GM12874 (cell line): ENCODE measurements at regions not wholly inside any gene's neighbourhood (a gene's known extent, or its start where the extent isn't known, plus 50 kb on each side); places are given as distances from the start of the nearest gene placed in this dataset.

Source experiments
- TF ChIP-seq, protein P1 (sequence below): IDR thresholded peaks from 2 replicates; pipeline ENCODE4 v1.5.1; 2011; ENCODE audit warnings: low read depth, mild to moderate bottlenecking, control low read depth, low read length, moderate library complexity; ENCODE audit not compliant: insufficient read depth

DNA sequence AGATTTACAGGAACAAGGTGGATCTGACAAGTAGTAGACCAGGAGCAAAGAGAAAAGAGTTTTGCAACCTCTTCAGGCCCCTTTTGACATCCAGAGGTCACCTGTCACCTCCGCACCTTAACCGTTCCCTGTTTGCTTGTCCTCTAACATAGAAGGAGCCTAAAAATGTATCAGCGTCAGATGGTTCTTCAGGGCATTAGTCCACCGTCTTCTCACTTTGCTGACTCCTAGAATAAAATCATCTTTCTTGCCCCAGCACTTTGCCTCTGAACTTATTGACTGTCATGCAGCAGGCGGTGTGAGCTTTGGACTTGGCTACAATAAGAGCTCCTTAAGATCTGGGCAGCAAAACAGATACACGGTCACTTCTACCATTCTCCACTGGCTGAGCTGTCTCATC is 339.7 kb upstream of the B3GAT1 start:
- TF ChIP-seq, protein P1, sequence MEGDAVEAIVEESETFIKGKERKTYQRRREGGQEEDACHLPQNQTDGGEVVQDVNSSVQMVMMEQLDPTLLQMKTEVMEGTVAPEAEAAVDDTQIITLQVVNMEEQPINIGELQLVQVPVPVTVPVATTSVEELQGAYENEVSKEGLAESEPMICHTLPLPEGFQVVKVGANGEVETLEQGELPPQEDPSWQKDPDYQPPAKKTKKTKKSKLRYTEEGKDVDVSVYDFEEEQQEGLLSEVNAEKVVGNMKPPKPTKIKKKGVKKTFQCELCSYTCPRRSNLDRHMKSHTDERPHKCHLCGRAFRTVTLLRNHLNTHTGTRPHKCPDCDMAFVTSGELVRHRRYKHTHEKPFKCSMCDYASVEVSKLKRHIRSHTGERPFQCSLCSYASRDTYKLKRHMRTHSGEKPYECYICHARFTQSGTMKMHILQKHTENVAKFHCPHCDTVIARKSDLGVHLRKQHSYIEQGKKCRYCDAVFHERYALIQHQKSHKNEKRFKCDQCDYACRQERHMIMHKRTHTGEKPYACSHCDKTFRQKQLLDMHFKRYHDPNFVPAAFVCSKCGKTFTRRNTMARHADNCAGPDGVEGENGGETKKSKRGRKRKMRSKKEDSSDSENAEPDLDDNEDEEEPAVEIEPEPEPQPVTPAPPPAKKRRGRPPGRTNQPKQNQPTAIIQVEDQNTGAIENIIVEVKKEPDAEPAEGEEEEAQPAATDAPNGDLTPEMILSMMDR: no peak

DNA sequence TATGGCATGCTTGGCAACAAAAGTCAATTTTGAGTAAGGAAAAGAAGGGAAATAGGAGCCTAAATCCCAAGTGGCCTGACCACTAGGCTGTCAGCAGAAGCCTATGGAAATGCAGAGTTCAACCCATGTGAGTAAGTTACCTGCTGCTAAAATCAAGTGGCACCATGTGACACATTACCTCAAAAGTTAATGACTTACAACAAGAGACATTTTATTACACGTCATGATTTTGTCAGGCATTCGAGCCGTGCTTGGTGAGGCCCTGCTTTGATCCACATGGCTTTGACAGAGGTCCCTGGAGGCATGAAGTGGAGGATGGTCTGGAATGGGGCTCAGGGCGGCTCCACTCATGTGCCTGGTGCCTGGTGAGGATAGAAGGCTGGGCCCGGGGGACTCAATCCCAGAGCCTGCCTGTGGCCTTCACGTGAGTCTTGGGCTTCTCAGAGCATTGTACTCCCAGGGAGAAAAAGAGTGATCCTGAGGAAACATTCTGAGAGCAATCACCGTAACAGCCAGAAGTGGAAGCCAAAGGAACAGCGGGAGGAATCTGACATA is 339.1 kb upstream of the B3GAT1 start:
- TF ChIP-seq, protein P1: no peak

DNA sequence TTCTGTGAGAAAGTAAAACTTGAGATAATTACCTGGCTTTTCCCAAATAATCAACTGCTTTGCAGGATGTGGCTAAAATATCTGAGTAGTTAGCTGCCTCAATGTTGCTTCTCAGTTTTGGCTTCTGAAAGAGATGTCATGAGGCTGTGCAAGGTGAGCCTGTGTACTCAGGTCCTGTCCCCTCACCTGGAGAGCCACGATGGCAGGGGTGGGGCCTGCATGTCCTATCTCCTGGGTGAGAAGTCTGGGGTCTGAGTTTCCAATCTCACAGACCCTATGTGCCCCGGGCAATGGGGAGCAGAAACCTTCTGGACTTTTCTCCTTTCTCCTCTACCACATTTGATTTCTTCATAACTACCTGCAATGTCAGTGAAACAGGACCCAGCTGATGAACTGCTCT is 338.6 kb upstream of the B3GAT1 start:
- TF ChIP-seq, protein P1: no peak

DNA sequence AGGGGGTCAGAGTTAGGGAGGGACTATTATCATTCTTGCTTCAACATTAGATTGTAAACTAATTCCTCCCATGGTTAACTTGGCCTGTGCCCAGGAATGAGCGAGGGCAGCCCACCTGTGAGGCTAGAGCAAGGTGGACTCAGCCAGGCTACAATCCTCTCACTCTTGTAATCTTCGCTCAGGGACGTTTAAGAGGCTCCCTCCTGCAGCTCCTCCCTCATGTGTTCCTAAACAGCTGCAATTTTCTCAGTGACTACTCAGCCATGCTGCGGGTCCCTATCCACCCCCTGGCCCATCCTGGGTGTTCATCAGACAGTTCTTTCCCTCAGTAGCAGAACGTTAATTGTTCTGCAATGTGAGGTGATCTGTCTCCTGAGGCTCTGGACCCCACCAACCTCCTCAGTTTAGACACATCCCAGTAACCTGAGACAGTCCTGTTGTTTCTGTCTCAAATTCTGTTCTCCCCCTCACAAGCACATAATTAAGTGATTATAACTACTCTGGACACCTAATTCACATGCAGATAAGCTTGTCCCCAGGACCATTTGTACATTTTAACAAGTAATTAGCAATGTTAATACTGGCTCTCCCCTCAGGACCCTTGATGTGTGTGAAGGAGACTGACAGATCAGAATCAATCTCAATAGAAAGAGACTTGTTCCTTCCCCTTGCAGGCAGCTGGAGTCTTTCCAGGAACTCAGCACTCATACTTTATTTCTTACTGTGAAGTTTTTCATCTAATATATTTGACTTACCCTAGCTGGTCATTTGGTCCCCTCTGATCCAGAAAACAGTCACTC is 337.2 kb upstream of the B3GAT1 start:
- TF ChIP-seq, protein P1: no peak

DNA sequence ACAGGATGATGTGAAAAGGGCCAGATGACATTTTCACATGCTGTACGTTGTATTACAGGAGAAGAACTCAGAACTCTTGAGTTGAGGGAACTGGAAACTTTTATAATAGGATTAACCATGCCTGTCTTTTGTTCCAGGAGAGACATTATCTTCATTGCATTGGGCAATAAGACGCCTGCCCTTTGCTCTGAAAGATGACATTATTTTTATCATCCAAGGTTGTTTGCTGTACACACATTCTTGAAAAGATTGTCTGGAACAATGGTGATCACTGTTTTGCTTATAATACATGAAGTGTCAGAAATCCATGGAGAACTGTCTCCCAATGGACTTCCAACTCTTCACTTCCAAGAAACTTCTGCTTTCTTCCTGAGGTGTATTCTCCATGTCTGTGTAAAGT is 334.6 kb upstream of the B3GAT1 start:
- TF ChIP-seq, protein P1: no peak

DNA sequence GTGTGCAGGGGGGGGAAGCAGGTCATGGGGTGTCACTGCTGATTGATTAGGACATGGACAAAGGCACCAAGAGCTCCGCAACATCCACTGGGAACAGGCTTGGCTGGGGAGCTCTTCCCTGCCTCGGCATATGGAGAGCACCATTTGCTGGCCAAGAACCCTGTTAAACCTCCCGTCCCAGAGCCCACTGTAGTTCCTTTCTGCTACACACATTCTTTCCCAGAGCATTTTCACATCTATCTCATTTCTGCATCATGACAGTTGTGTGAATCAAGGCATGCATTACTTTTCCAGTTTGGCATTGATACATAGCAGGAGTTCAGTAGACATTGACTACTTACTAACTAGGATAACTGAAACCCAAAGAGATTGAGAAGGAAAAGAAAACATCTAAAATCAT is 333.4 kb upstream of the B3GAT1 start:
- TF ChIP-seq, protein P1: no peak

DNA sequence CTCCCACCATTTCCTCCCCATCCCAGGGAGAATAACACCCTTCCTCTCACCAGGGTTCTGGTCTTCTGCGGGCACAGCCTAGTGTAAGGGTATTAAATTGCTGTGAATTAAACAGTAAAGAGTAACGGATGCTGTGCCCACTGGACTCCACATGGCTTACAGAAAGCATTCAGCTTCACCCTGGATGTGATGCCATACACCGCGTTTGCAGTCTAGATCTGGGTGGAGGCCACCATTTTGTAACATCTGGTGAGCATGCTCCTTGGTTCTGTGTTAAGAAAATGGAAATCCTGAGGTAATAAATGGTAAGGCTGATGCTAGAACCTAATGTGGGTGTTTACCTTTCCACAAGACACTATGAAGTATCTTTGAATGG is 331.8 kb upstream of the B3GAT1 start:
- TF ChIP-seq, protein P1: no peak
